ENCODE measurements at regions not wholly inside any gene's neighbourhood (a gene's known extent, or its start where the extent isn't known, plus 50 kb on each side); places are given as distances from the start of the nearest gene placed in this dataset.

DNA sequence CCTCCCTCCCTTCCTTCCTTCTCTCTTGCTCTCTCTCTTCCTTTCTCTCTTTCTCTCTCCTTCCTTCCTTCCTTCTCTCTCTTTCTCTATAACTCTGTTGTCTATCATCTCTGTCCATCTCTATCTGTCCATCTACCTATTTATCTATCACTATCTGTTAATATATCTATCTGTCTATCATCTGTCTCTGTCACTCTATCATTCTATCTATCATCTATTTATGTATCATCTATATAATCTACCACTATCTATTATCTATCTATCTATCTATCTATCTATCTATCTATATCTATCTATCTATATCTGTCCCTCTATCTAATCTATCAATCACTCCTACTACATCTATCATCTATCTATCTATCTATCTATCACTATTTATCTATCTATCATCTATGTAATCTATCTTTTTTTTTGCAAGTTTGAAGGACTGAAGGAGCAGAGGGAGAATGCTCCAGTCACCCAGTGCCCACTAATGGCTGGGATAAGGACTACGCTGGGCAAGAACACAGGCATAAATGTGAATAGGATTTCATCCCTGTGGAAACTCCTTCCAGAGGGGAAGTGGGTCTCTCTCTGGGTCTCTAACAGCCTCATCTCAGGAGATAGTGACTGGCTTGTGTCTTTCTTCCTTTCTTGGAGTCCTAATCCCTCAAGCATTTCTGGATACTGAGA lies 427.0 kb downstream of the LPIN1 start:
- Histone ChIP-seq H3K27me3 (no peaks in the 10 kb centered on the region), H3K9me3 (no peaks in the 10 kb centered on the region), H3K4me3 (no peak overlapping the region), H3K27ac (no peak overlapping the region), H3K36me3 (no peaks in the 10 kb centered on the region), H3K4me1 (peaks cover 44% of the 10 kb centered on the region)
- WGBS: 96% methylated on average over 1 of the region's 1 CpG
- DNase-seq (ENCODE audit: low spot score in 2 of 2): no peak
- TF ChIP-seq POLR2A (IDR thresholded peaks at IDR 0.05) (no peak), EP300 (IDR thresholded peaks at IDR 0.05) (no peak), POLR2AphosphoS5 (IDR thresholded peaks at IDR 0.05) (no peak)
- TF ChIP-seq, protein P1, sequence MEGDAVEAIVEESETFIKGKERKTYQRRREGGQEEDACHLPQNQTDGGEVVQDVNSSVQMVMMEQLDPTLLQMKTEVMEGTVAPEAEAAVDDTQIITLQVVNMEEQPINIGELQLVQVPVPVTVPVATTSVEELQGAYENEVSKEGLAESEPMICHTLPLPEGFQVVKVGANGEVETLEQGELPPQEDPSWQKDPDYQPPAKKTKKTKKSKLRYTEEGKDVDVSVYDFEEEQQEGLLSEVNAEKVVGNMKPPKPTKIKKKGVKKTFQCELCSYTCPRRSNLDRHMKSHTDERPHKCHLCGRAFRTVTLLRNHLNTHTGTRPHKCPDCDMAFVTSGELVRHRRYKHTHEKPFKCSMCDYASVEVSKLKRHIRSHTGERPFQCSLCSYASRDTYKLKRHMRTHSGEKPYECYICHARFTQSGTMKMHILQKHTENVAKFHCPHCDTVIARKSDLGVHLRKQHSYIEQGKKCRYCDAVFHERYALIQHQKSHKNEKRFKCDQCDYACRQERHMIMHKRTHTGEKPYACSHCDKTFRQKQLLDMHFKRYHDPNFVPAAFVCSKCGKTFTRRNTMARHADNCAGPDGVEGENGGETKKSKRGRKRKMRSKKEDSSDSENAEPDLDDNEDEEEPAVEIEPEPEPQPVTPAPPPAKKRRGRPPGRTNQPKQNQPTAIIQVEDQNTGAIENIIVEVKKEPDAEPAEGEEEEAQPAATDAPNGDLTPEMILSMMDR (IDR thresholded peaks at IDR 0.05): no peak

GRCh38 chr2:12173943-12174340 lies 427.5 kb downstream of the LPIN1 start:
- DNase-seq (ENCODE audit: low spot score in 2 of 2): no peak
- Histone ChIP-seq H3K27me3 (no peaks in the 10 kb centered on the region), H3K27ac (no peak overlapping the region), H3K36me3 (no peaks in the 10 kb centered on the region), H3K4me1 (peaks cover 39% of the 10 kb centered on the region), H3K4me3 (no peak overlapping the region), H3K9me3 (no peaks in the 10 kb centered on the region)
- TF ChIP-seq POLR2A (IDR thresholded peaks at IDR 0.05) (no peak), EP300 (IDR thresholded peaks at IDR 0.05) (no peak), POLR2AphosphoS5 (IDR thresholded peaks at IDR 0.05) (no peak)
- TF ChIP-seq, protein P1 (IDR thresholded peaks at IDR 0.05): no peak
- 98% methylated on average over 2 of the region's 2 CpGs for whole genome bisulfite sequencing

DNA sequence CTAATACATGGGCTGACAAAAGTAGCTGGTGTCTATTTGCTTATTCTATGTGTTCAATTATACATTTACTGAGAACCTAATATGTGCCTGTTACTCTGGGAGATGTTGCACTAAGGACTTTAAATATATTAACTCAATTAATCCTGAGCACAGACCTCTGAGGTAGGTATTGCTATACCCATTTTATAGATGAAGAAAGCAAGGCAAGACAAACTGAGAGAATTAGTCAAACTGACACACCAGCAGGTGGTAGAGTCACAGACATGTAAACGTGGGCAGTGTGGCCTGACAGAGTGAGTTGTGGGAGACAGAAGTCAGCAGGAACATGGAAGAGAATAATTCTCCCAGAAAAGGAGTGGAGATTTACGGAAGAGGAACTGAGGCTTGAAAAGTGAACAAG lies 428.9 kb downstream of the LPIN1 start:
- 90% methylated on average over 2 of the region's 2 CpGs for WGBS
- Histone ChIP-seq H3K9me3 (no peaks in the 10 kb centered on the region), H3K27ac (no peak overlapping the region), H3K4me1 (peaks cover 25% of the 10 kb centered on the region), H3K4me3 (no peak overlapping the region), H3K27me3 (no peaks in the 10 kb centered on the region), H3K36me3 (no peaks in the 10 kb centered on the region)
- TF ChIP-seq EP300 (IDR thresholded peaks at IDR 0.05): no peak
- TF ChIP-seq, protein P1 (IDR thresholded peaks at IDR 0.05): no peak
- TF ChIP-seq POLR2A (IDR thresholded peaks at IDR 0.05): no peak
- TF ChIP-seq POLR2AphosphoS5 (IDR thresholded peaks at IDR 0.05): no peak
- no peak for DNase-seq (ENCODE audit: low spot score in 2 of 2)

DNA sequence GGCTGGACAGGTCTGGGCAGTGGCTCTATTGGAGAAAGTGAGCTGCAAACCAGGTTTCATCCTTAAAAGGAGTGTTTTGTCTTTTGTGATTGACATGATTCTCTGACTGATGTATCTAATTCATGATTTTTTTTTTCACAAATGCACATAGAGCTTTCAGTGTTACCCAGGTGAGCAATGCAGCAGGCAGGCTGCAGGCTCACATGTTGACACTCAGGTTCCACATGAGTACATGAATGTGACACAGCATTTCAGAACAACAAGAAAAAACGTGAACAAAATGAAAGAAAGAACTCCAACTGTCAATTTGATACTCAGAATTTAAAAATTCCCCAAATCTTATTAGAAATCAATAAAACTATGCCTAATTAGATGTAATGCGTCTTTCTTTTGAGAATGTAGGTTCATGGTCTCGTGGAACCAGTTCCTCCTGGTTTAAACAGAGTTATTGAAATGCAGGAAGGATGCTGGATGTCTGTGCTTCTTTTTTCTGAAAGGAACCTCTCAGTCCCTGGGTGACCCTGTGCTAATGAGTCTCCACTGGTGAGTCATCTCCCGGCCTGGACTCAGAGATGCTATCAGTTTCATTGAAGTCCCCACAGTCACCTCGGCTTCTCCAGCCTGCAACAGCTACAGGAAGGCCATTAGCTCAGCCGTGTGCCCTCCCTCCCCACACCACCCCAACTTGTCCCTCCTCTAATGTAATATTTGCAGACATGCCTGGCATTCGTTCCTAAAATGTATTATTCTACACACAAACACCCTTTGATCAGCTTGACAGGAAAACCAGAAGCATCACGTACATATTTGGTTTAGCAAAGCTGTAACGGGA lies 430.4 kb downstream of the LPIN1 start:
- no peak for DNase-seq (ENCODE audit: low spot score in 2 of 2)
- WGBS: 20% methylated on average over 9 of the region's 9 CpGs

More for the DNA sequence above, 430.4 kb downstream of the LPIN1 start:
- Histone ChIP-seq H3K27me3 (no peaks in the 10 kb centered on the region), H3K27ac (no peak overlapping the region), H3K9me3 (no peaks in the 10 kb centered on the region), H3K36me3 (no peaks in the 10 kb centered on the region), H3K4me3 (no peak overlapping the region), H3K4me1 (peaks cover 20% of the 10 kb centered on the region)
- TF ChIP-seq, protein P1 (IDR thresholded peaks at IDR 0.05): no peak
- TF ChIP-seq EP300 (IDR thresholded peaks at IDR 0.05): no peak
- TF ChIP-seq POLR2AphosphoS5 (IDR thresholded peaks at IDR 0.05): no peak
- TF ChIP-seq POLR2A (IDR thresholded peaks at IDR 0.05): no peak

Measured in suprapubic skin (tissue), 4 donors.